HG03039 (cell line): ENCODE measurements at regions not wholly inside any gene's neighbourhood (a gene's known extent, or its start where the extent isn't known, plus 50 kb on each side); places are given as distances from the start of the nearest gene placed in this dataset.
"Not testable (repeated sequence)": the region's sequence is repeated elsewhere in the genome, so short reads cannot be mapped to it uniquely, and the experiment has no call there.

Experiments used
- ATAC-seq: cut with Tn5 transposase; IDR thresholded peaks from one replicate; pipeline ENCODE4 v1.9.1; 2021; ENCODE audit warnings: mild to moderate bottlenecking, moderate library complexity; ENCODE audit not compliant: unreplicated experiment

DNA sequence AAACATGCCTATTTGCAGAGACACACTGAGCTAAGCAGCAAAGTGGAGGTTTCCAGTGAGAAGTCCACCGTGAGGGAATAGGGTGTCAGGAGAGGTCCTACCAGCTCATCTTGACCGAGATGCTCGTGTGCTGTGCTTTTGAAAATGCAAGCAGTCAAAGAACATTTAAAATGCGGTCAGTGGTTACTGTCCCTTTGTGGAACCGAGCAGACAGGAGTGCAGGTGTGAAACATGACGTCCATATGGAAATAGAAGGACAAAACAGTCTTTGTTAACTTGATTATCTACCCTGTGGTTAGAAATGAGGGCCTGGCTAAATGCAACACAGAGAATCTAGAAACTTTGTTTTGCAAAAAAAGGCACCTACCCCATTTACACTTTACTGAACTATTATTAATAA is 473.3 kb downstream of the SPATA31A6 start:
- ATAC-seq, result not testable (repeated sequence)

DNA sequence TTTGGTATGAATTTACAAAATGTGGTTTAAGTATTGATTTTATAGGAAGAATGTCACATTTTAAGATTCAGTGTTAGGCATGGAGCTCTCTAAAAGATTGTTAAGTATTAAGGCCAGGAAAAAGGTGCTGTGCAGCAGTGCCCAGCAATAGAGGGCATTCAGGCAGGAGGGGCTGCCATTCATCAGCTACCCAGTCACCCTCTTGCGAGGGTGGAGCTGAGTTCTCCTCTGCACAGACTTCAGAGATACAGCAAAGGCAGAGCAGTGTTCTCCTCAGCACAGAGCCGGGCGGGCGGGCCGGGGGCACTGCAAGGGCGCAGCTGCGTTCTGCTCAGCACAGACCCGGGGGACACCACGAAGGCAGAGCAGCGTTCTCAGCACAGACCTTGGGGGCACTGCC is 474.0 kb downstream of the SPATA31A6 start:
- ATAC-seq, result not testable (repeated sequence)

DNA sequence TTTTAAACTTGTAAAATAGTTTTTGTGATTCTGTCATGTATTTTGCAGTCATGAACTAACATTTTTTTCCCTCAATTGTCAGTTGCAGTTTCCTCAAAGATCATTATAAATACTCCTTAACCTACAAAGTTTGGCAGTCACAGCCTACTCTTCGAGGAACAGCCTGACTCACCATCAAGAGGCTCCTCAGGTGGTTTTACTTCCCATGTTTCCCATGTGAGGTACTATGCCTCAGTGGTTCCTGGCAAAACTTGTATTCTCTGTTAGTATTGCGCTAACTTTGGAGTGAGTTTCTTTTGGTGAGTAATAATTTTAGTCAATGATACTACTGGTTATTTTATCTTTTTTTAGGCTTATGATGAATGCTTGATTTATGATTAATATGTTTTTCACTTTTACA is 513.7 kb downstream of the SPATA31A6 start:
- ATAC-seq, result not testable (repeated sequence)

DNA sequence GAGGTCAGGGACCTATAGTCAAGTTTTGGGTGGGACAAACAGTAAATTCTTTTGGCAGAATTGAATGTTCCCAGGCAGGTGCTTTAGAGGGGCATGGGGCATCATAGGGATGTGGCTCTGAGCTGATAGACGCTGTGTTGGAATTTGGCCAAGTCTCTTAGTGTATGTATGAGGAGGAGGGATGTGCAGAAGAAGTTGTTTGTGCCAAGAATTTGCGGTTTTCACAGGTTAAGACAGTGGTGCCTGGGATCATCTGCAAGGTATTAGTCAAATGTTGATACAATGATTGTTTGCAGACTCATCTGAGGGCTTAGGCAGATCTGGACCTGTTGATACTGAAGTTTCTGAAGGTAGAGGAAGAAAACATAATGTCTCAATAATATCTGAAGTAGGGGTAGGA is 519.4 kb downstream of the SPATA31A6 start:
- ATAC-seq, result not testable (repeated sequence)

DNA sequence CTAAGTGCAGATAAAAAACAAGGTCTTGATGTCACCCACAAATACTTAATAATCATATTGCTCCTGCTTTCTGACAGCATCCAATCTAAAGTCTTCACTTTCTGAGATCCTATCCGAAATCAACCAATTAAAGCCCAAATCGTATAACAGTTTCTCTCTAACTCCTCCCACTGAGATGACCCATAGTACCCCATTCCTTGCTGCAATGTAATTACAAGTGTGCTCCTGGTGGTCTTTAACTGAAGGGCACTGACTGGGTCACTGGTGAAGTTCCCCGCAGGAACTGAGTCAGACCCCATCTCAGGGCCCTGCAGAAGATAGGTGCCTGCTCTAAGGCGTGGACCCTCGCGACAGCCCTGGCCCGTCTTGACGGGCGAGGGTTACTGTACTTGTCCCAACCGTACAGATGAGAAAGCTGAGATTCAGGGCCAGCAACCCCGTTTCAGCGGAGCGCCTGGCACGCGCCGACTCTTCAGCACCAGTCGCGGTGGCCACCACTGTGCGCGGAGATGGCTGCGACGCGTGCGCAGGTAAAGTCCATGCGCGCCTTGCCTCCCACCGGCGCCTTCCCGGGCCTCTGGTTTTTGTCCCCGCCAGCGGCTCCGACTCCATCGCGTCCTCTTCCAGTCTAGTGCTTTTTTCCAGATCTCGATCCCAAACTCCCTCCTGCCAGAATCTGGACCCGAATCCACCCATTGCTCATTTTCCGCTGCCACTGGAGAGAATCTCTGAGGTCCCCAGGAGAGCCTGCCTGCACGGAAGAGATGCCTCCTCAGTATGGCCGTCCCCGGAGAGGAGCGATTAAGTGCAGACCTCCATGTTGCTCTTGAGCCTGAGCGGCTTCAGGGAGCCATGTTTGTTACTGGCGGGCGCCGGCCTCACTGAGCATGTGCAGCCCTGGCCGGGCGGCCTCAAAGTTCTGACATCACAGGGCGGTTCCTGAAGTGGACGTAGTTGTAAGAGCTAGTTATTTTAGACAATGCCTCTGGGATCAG is 541.7 kb downstream of the SPATA31A6 start:
- ATAC-seq, result not testable (repeated sequence)

DNA sequence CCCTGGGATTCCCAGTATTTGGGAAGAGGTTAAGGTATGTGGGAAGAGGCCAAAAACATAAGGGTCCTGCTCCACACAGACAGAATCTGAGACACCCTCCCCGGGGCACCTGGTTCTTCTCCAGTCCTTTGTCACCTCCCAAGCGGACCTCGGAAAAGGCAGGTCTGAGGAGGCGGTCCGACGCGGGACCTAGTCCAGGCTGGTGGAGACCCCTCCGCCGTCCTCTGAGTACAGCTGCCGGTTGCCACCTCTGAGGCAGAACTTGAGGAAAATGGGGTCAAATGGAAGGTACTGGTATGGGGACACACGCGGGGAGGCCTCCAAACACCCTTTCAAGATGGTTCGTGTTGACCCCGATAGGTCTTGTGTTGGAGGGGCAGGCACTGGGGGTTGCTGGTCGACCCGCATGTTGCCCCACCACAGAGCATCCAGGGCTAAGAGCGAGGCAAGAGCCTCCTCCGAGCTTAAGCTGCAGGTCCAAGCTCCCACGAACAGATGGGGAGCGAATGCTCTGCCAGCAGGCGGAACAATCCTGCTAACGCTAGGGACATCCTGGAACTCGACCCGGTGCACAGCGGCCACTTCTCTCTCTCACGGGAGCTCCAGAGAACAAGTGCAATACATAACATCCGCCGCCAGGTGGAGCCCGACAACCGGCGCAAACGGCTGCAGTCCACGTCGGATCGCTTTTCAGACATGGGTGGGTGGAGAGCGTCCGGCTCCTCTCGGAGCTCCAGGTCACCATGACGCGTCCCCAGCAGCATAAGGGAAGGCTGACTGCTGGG is 559.8 kb downstream of the SPATA31A6 start:
- peak; percentile 65 for ATAC-seq

DNA sequence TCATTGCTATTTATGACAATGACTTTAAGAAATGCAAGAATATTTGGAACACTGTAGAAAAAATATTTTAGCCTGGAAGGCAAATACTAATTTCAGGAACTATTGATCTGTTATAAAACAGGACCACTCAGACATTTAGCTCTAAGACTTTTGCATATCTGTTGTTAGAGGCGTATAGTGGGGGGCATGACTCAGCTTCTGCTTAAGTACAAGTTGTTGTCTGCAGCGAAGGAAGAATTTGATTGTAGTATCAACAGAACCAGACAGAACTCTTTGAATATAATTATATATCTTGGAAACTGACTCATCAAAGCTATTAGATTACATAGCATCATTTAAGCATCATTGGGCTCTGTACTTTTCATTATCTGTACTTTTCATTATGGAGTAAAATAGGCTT is 573.8 kb downstream of the SPATA31A6 start:
- ATAC-seq, result not testable (repeated sequence)

DNA sequence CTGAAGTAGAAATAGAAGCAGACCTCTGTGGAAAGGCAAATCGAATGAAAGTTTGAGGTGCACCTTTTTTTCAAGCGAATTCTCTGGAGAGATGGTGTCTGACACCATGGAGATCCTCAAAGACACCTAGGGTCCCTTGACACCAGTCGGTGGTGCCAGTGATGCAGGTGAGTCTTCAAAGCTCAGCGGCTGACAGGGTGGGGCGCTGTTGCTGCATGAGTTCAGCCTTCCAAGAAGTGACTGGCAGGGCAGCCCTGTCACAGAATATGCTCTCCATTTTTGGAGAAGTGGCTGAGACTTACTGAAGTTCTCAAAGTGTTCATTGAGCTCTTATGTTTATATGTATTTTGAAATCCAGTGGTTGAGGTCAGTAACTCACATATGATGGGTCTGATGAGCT is 575.9 kb downstream of the SPATA31A6 start:
- ATAC-seq, result not testable (repeated sequence)

DNA sequence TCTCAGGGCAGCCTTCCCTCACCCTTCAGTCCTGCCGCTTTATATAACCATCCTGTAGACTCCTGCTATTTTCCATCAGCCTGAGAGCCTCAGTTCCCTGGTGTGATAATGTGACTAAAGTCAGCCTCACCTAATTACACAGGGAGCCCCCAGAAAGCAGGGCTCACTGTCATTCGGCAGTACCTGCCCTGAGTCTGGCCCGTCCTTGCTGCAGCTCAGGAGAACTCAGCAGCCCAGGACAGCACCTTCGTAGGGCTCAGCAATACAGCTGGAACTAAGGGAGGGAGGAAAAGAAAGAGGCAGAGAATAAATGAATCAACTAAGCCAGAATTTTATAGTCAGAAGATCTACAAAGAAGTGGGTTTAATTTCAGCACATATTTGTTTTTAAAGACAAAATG is 598.7 kb downstream of the SPATA31A6 start:
- not testable (repeated sequence) for ATAC-seq

DNA sequence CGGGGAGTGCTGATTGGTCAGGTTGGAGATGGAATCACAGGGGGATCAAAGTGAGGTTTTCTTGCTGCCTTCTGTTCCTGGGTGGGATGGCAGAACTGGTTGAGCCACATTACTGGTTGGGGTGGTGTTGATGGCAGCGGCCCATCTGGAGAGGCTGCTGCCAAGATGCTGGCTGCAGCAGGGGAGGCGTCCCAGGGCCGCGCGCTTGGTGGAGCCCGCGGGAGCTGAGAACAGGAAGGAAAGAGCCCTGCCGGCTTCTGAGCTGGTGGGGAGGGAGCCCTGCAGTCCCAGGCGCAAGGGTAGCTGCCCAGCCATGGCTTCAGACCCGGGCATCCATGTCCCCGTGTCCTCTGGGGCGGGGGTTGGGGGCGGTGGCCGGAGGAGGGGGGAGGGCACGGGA is 609.3 kb downstream of the SPATA31A6 start:
- not testable (repeated sequence) for ATAC-seq

DNA sequence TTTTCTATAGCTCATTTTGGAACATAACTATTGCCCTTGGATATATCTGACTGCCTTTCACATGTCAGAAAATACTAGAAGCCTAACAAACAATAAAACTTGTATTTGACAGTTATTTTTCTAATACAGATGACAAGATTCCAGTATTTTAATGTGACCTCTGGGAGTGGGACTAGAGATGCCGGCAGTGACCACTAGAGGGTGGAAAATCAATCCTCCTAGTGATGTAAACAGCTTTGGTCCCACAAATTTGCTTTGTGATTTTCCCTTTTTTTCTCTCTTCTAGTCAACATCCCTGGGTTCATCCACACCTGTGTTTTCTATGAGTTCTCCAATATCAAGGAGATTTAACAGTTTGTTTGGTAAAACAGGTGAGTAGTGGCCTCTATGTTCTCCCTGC is 615.1 kb downstream of the SPATA31A6 start:
- peak; percentile 64 for ATAC-seq

DNA sequence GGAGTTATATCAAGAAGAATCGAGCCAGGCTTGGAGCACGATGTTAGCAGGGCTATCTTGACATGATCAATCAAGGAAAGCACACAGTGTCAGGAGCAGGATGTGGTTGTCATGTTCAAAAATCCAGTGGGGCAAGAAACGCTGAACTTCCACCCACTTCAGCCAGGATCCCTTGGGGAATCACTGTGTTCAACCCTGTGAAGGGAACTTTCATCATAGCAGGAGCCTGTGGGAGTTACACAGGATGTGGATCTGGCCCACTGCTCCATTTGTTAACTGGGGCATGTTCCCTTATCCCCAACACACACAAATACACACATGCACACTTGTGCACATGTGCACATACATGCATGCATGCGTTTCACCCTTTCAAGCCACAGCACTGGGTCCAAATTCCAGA is 619.3 kb downstream of the SPATA31A6 start:
- ATAC-seq, result not testable (repeated sequence)

DNA sequence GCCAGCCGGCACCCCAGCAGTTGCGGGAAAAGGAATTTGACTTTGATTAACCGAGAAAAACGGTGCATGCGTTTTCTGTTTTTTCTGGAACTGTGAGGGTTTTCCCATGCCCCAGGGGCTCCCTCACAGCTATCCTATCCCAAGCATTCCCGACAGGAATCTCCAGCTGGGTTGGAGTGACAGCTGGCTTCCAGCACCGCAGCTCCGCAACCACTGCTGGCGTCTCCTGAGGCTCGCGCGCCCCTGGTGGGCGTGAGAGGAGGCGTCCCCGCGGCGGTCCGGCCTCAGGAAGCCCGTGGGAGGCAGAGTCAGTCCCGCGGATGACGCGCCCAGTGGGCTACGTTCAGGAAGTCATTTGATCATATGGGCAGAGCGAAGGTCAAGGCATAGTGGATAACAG is 623.2 kb downstream of the SPATA31A6 start:
- ATAC-seq, result not testable (repeated sequence)

DNA sequence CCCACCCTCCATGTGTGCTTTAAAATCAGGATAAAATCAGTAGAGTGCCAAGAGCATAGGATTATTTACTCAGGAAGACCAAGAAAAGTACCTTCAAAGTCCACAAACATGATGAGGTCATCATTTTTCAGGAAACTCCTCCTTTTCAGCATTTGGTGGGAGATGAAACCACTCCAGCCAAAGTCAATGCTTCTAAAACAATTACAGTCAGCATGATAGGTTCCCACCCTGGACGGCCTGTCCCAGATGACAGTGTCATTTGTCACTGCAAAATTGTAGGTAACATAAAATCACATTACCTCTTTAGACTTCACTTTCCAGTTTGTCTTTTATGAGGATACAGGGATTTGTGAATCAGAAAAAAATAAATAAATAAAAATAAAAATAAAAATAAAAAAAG is 638.0 kb downstream of the SPATA31A6 start:
- not testable (repeated sequence) for ATAC-seq

DNA sequence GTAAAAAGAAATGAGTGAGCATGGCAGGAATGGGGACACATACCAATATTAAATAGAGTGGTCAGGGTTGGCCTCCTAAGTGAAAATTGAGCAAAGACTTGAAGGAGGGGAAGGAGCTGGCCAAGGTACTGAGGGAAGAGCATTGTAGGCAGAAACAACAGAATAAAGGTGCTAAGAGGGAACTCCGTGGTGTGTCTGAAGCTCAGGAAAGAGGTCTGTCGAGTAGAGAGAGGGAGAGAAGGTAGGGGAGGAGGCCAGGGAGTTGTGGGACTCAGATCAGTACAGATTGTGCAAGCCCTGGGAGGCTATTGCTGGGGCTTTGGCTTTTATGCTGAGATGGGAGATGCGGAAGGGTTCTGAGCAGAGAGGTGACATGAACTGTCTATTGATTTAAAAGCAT is 664.7 kb downstream of the SPATA31A6 start:
- not testable (repeated sequence) for ATAC-seq

DNA sequence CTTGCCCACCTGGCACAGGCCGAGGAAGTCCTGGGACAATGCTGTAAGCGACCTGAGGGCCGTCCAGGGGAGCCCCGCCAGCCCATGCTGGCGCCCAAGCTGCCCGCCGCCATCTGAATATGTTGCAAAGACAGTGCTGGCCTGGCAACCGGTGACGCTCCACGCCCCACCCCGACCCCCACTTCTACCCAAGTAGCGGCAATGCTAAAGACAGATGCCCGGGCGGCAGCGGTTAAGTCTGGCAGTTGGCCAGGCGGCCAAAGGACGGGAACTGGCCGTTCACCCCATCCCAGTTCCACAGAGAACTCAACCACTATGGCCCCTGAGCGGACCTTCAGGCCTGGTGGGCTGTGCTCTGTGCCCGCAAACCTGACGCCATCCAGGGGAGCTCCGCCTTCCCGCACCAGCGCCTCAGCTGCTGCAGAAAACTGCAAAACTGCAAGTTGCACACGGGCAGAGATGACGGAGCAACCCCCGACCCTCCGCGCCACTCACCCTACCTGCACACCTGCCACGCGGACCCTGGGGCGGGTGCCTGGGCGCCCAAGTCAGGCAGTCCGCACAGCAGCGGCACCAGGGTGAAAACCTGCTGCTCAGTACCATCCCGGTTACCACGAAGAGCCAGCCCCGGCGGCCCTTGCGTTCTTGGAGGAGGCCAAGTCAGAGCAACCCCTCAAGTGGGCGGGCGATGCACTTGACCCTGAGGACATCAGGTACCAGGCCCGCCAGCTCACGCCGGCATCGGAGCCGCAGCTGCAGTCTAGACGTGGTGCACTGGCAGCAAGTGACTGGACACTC is 667.6 kb downstream of the SPATA31A6 start:
- not testable (repeated sequence) for ATAC-seq

DNA sequence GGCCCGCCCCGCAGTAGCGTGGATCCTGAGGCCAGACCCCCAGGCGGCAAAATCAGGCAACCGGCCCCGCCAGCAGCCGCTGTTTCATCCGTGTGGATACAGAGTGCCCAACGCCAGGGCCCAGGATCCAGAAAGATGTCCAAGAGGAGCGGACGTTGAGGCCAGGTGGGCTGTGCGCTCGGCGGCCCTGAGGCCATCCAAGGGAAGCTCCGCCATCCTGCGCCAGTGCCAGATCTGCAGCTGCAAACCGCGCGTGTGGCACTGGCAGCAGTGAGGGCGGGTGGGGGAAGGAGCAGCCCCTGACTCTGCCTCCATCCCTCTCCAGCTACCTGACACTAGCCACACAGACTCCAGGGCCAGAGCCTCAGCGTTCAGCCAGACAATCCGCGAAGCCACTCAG is 668.2 kb downstream of the SPATA31A6 start:
- not testable (repeated sequence) for ATAC-seq

DNA sequence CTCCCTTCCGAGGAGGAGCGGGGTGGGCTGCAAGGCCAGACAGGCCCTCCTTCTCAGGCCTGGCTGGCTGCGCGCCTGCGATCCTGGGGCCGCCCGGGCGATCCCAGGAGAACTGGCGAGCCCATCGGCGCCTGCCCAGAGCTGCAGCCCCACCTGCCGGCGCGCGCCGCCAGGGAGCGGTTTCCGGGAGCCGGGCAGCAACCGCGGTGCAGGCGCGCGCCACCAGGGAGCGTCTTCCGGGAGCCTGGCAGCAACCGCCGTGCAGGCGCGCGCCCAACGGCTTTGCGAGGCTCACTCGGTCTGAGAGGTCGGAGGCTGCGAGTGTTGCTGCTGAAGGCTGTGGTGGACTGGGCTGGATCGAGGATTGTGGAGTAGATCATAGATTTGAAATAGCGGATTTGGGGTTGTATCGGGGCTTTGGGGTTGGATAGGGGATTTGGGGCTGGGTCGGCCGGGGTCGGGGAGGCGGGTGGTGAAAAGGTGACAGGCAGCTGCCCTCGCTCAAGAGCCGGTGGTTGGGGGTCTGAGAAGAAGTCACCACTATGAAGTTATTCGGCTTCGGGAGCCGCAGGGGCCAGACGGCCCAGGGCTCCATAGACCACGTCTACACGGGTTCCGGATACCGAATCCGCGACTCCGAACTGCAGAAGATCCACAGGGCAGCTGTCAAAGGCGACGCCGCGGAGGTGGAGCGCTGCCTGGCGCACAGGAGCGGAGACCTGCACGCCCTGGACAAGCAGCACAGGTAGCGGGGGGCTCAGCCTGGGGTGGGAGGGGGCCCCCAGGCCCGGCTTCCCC is 668.9 kb downstream of the SPATA31A6 start:
- ATAC-seq, result not testable (repeated sequence)

DNA sequence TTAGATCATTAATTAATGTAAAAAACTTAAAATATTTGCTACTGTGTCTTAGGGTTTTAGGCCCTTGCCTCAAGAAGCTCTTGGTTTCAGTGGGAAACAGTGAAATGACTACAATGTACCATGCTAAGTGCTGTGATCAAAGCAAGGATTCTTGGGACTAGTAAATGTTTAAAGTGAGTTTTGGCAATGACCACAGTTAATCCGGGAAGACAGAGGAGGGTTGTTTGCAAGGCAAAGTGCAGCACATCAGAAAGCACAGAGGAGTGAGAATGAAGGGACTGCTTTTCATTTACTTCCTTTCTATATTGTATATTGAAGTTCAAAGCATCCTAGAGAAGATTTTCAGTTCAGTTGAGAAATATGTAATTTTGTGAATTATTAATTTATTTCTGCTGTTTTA is 676.7 kb downstream of the SPATA31A6 start:
- ATAC-seq, result not testable (repeated sequence)

DNA sequence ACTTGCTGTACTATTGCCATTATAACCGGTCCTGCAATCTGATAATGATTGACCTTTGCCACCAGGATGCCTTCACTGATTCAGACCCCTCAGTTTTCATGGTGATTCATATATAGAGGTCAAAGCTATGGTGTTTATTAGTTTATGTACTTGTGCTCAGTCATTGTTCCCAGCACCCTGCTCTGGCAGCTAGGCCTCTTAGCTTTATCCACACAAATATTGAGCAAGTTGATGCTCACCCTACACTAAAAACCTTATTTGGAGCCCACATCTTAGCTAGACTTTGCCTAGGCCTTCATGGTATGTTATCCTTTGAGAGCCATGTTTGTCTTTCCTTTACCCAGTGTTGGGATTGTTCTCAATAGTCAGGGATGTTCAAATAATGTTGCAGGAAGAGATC is 679.0 kb downstream of the SPATA31A6 start:
- ATAC-seq, result not testable (repeated sequence)
